MCF 10A (cell line): ENCODE measurements at regions not wholly inside any gene's neighbourhood (a gene's known extent, or its start where the extent isn't known, plus 50 kb on each side); places are given as distances from the start of the nearest gene placed in this dataset.

Experiments used
- BruUV-seq: library from RNA; stranded (reverse); fragments of 400-500 nt; replicated peaks from 2 replicates; lab custom pipeline; 2021; lab: Mats Ljungman, UMichigan
- CTCF ChIA-PET: fragments of 300-600 bp; sonication (Branson Sonifier 250); formaldehyde crosslinking; extraction: SDS; loops from one replicate; lab custom pipeline; 2021; ENCODE audit warnings: antibody characterized with exemption, inconsistent platforms; lab: Yijun Ruan, JAX
- POLR2A ChIA-PET: fragments of 300-600, 350-650 bp; sonication (Branson Sonifier 250); formaldehyde crosslinking; extraction: SDS; loops from one replicate; lab custom pipeline; 2020; ENCODE audit warnings: antibody characterized with exemption, inconsistent platforms; lab: Yijun Ruan, JAX
- DNase-seq: peaks from one replicate; pipeline ENCODE4 v3.0.0-alpha.2; 2018; ENCODE audit not compliant: unreplicated experiment
- H3K27ac Mint-ChIP-seq: one replicate; pipeline ENCODE4 v1.8.0; 2022; ENCODE audit warnings: mild to moderate bottlenecking, low read depth, mixed read lengths; ENCODE audit not compliant: unreplicated experiment
- H3K27me3 Mint-ChIP-seq: one replicate; pipeline ENCODE4 v1.8.0; 2022; ENCODE audit warnings: mixed read lengths; ENCODE audit not compliant: insufficient read depth, unreplicated experiment
- H3K36me3 Mint-ChIP-seq: one replicate; pipeline ENCODE4 v1.8.0; 2022; ENCODE audit warnings: mild to moderate bottlenecking, moderate library complexity, mixed read lengths; ENCODE audit not compliant: insufficient read depth, unreplicated experiment
- H3K4me1 Mint-ChIP-seq: one replicate; pipeline ENCODE4 v1.8.0; 2022; ENCODE audit warnings: mixed read lengths; ENCODE audit not compliant: insufficient read depth, unreplicated experiment
- H3K4me3 Mint-ChIP-seq: one replicate; pipeline ENCODE4 v1.8.0; 2022; ENCODE audit warnings: mild to moderate bottlenecking, moderate library complexity, mixed read lengths; ENCODE audit not compliant: unreplicated experiment
- H3K9me3 Mint-ChIP-seq: one replicate; pipeline ENCODE4 v1.8.0; 2022; ENCODE audit warnings: mixed read lengths; ENCODE audit not compliant: unreplicated experiment
- CTCF ChIP-seq: fragments of 200-600 bp; IDR thresholded peaks from one replicate; pipeline ENCODE4 v1.8.0; 2022; ENCODE audit warnings: antibody characterized with exemption, mild to moderate bottlenecking; ENCODE audit not compliant: unreplicated experiment
- intact Hi-C: fragments of 100-400 bp; cut with micrococcal nuclease; formaldehyde crosslinking; loops from 2 replicates; pipeline ENCODE4 v1.14.1; 2022

GRCh38 chr12:25864306-25865276 lies 93.9 kb upstream of the RASSF8 start:
- POLR2A ChIA-PET: interaction anchor here (0.7 to 1.2 kb wide), 2 partner anchors 11 to 143 kb away, joined by 3 read pairs; no protein-coding TSS in a partner anchor
- intact Hi-C loops: no loop called here
- peaks cover 5% of the 10 kb centered on the region for H3K4me1 Mint-ChIP-seq
- no peaks in the 10 kb centered on the region for H3K9me3 Mint-ChIP-seq
- H3K4me3 Mint-ChIP-seq: no peak overlapping the region
- no peak for TF ChIP-seq CTCF
- CTCF ChIA-PET: interaction anchor here (0.6 to 1.1 kb wide), 4 partner anchors 61 to 406 kb away, joined by 3 read pairs; no protein-coding TSS in a partner anchor
- DNase-seq: no peak
- H3K36me3 Mint-ChIP-seq: no peaks in the 10 kb centered on the region
- BruUV-seq: no TSS peak
- no peak overlapping the region for H3K27ac Mint-ChIP-seq
- no peaks in the 10 kb centered on the region for H3K27me3 Mint-ChIP-seq

GRCh38 chr12:25866586-25867378 lies 91.7 kb upstream of the RASSF8 start:
- Mint-ChIP-seq H3K27ac (no peak overlapping the region), H3K9me3 (no peaks in the 10 kb centered on the region), H3K4me3 (no peak overlapping the region), H3K4me1 (no peaks in the 10 kb centered on the region), H3K27me3 (no peaks in the 10 kb centered on the region), H3K36me3 (no peaks in the 10 kb centered on the region)
- DNase-seq: no peak
- no TSS peak for BruUV-seq
- intact Hi-C loops: no loop called here
- ChIA-PET CTCF (interaction anchor here (0.5 kb wide), 1 partner anchor 179 kb away, joined by 3 read pairs; no protein-coding TSS in a partner anchor), POLR2A (interaction anchor here (1.1 kb wide), 1 partner anchor 91 kb away, joined by 3 read pairs; the partner anchor contains the start of gene RASSF8)
- TF ChIP-seq CTCF: no peak

GRCh38 chr12:25868193-25868592 lies 90.3 kb upstream of the RASSF8 start:
- Mint-ChIP-seq H3K27ac (no peak overlapping the region), H3K4me3 (no peak overlapping the region), H3K36me3 (no peaks in the 10 kb centered on the region), H3K4me1 (no peaks in the 10 kb centered on the region), H3K27me3 (no peaks in the 10 kb centered on the region), H3K9me3 (no peaks in the 10 kb centered on the region)
- CTCF ChIA-PET: no interaction called here
- DNase-seq: no peak
- BruUV-seq: no TSS peak
- intact Hi-C loops: no loop called here
- no peak for TF ChIP-seq CTCF
- POLR2A ChIA-PET: interaction anchor here (1.1 kb wide), 1 partner anchor 90 kb away, joined by 3 read pairs; the partner anchor contains the start of gene RASSF8

- Mint-ChIP-seq H3K36me3 (no peaks in the 10 kb centered on the region), H3K4me1 (no peaks in the 10 kb centered on the region), H3K27ac (no peak overlapping the region), H3K4me3 (no peak overlapping the region), H3K27me3 (no peaks in the 10 kb centered on the region), H3K9me3 (no peaks in the 10 kb centered on the region)
- DNase-seq: no peak
- no peak for TF ChIP-seq CTCF
- no TSS peak for BruUV-seq
- ChIA-PET POLR2A (interaction anchor here (0.7 kb wide), 1 partner anchor 355 kb away, joined by 4 read pairs; no protein-coding TSS in a partner anchor), CTCF (interaction anchor here (0.8 kb wide), 1 partner anchor 16 kb away, joined by 3 read pairs; no protein-coding TSS in a partner anchor)
- intact Hi-C loops: no loop called here
These were observed 86.3 kb upstream of the RASSF8 start for GRCh38 chr12:25872137-25872536.
